Glomerular visceral epithelial cell (primary cell): ENCODE measurements at regions not wholly inside any gene's neighbourhood (a gene's known extent, or its start where the extent isn't known, plus 50 kb on each side); places are given as distances from the start of the nearest gene placed in this dataset.

Source experiments
- DNase-seq: peaks from one replicate; pipeline ENCODE4 v3.0.0-alpha.2; 2016; ENCODE audit errors: extremely low spot score

DNA sequence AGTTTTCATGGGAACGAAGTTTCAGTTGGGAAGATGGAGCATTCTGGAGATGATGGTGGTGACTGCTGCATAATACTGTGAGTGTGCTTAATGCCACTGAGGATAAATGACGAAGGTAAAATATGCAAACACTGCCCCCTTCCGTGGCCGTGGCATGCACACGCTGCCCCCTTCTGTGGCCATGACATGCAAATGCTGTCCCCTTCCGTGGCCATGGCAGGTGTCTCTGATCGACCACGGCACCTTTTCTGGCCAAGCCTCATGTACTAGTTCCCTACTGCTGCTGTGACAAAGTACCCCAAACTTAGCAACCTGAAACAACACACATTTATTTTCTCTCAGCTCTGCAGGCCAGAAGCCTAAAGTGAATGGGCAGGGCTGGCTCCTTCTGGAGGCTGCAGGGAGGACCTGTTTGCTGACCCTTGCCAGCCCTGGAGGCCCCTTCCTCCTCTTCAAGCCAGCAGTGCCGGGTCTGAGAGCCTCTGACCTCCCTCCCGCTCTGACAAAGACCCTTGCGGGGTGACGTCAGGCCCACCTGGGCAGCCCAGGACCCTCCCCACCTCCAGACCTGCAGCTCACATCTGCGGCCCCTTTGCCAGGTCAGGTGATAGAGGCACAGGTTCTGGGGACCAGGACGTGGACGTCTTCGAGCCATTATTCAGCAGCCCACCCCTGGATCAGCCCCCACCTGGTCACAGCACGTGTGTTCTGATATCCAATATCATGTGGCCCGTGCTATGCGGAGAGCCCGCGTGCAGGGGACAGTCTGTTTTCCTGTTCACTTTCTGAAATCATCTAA lies 82.0 kb downstream of the MICALL2 start:
- no peak for DNase-seq

DNA sequence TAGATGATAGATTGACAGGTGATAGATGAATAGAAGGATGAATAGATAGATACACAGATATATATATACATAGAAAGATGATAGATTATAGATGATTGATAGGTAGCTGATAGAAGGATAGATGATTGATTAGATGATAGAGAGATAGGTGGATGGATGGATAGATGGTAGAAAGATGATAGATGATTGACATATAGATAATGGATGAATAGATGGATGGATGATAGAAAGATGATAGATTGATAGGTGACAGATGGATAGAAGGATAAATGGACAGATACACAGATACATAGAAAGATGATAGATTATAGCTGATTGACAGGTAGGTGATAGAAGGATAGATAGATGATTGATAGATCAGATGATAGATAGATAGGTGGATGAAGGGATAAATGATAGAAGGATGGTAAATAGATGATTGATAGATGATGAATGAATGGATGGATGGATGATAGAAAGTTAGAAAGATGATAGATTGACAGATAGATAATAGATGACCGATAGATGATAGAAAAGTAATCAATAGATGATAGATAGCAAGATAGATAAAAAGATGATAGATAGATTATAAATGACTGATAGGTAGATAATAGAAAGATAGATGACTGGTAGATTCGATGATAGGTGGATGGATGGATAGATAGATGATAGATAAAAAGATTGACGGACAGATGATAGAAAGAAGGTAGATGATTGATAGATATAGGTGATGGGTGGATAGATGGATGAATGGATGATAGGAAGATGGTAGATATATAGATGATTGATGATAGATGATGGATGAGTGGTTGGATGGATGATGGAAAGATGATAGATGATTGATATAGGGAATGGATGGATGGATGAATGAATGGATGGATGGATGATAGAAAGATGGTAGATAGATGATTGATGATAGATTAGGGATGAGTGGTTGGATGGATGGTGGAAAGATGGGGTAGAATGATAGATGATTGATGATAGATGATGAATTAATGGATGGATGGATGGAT lies 80.4 kb downstream of the MICALL2 start:
- DNase-seq = no peak

GRCh38 chr7:1380231-1380815 lies 78.9 kb downstream of the MICALL2 start:
- no peak for DNase-seq

GRCh38 chr7:1380821-1381580 lies 78.3 kb downstream of the MICALL2 start:
- DNase-seq = no peak

DNA sequence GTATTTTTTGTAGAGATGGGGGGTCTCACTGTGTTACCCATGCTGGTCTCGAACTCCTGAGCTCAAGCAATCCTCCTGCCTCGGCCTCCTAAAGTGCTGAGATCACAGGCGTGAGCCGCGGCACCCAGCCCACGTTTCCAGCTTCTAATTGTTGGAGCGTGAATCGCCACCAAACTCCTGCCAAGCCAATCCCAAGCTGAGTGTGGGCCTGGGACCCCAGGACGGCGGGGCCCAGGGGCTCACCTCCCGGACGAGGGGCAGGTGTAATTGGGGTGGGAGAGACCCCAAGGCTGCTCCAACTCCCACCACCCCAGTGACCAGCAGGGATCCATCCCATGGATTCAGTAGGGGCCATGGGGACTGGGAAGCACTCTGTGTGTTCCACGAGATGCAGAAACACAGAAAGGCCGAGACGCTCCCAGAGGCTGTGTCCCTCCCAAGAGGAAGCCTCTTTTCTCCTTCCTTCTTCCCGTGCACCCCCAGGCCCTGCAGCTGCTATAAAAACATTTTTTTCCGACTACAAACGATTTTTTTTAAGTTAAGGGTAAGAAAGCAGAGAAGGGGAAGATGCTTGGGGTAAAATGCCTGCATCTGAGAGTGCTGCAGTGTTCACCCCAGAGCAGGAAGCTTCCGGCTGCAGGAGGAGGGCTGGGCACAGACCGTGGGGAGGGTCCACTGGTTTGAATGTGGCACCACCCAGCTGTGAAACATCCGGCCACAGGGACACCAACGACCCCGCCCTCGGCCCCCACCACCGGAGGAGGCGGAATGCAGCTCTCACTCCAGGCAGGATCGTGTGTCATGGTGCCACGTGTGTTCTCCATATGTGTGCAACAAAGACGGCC lies 76.5 kb downstream of the MICALL2 start:
- DNase-seq = no peak

DNA sequence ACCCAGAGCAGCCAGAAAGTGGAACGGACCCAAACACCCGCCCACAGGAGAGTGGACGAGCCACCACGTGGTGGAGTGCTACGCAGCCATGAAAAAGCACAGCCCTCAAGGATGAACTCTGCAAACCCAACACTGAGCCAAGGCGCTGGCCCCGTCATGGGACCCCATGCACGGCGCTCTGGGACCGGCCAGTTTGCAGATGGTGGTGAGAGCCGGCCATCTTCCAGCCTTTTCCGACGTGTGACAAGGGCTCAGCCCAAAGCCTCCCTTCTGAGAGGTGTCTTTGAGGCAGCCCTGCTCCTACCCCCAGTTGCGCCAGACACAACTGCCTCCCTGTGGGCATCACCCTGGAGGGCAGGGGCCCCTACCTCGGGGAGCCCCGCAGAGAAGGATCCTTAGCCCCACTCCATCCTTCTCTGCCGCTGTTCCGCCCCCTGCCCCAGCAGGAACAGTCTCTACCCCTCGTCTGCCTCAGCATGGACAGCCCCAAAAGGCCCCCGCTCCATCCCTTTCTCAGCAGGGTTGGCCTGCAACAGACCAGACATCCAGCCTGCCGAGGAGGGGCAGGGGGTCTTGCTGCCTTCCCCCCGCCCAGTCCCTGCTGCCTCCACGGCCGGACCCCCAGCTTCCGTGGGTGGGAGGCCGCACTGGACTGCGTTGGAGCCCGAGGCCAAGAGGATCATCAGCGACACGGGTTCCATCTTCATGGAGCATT lies 75.7 kb downstream of the MICALL2 start:
- no peak for DNase-seq

DNA sequence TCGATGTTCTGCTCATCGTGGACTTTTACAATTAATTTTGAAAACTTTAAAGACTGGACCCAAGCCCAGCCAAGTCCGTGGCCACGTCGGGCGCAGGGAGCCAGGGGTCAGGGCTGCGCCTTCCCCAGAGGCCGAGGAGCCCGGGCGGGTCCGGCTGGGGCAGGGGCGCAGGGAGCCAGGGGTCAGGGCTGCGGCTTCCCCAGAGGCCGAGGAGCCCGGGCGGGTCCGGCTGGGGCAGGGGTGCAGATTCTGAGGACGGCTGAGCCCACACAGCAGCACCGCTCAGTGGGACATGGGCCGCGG lies 75.2 kb downstream of the MICALL2 start:
- no peak for DNase-seq
